Cardiac fibroblast (primary cell): ENCODE measurements at regions not wholly inside any gene's neighbourhood (a gene's known extent, or its start where the extent isn't known, plus 50 kb on each side); places are given as distances from the start of the nearest gene placed in this dataset.
"Not testable (repeated sequence)": the region's sequence is repeated elsewhere in the genome, so short reads cannot be mapped to it uniquely, and the experiment has no call there.

Experiments used
- DNase-seq, 2 donors: peaks; one replicate each; pipeline versions ENCODE4 v3.0.0 to v3.0.0-alpha.2; 2010; ENCODE audit warnings: low read depth in 2 of 2
- H3K4me3 ChIP-seq, 2 donors: replicated peaks in 1 of 2; 1 replicate in 1 of 2; 2 replicates in 1 of 2; pipeline ENCODE4 v1.5.1; 2011; ENCODE audit warnings: low read depth in 2 of 2, low read length in 2 of 2, mild to moderate bottlenecking in 2 of 2, moderate library complexity in 1 of 2
- TF ChIP-seq, protein P1 (sequence below): IDR thresholded peaks from one replicate; pipeline ENCODE4 v1.5.1; 2011; ENCODE audit warnings: low read depth, mild to moderate bottlenecking, low read length, inconsistent platforms

DNA sequence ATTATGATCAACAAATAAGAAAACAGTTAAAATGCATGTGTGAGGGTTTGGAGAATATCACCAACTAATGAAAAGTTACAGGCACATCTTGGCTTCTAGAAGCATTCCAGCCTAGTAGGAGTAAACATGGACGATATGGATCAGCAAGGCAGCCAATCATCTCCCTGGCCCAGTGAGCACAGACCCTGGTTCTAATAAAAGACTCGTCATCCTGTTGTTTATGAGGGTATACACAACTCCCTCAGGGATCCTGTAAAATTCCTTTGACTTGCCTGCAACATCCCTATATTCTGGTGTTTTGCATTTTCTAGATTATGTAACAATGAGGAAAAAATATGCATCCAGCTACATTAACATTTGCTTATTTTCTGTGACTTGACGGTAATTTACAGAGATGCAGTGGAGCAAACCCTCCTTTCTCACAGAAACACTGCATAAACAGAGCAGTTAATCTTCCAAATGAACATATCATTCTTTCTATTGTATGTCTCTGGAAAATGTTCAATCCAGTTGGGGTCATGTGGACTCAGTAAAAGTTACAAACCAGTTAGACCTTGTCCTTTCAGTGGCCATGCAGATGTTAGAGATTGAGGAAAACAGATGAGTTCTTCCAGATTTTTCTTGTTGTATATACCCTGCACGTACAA lies 88.9 kb upstream of the NDP start:
- H3K4me3 ChIP-seq = no peak overlapping the region
- TF ChIP-seq, protein P1, sequence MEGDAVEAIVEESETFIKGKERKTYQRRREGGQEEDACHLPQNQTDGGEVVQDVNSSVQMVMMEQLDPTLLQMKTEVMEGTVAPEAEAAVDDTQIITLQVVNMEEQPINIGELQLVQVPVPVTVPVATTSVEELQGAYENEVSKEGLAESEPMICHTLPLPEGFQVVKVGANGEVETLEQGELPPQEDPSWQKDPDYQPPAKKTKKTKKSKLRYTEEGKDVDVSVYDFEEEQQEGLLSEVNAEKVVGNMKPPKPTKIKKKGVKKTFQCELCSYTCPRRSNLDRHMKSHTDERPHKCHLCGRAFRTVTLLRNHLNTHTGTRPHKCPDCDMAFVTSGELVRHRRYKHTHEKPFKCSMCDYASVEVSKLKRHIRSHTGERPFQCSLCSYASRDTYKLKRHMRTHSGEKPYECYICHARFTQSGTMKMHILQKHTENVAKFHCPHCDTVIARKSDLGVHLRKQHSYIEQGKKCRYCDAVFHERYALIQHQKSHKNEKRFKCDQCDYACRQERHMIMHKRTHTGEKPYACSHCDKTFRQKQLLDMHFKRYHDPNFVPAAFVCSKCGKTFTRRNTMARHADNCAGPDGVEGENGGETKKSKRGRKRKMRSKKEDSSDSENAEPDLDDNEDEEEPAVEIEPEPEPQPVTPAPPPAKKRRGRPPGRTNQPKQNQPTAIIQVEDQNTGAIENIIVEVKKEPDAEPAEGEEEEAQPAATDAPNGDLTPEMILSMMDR = no peak
- DNase-seq = no peak

DNA sequence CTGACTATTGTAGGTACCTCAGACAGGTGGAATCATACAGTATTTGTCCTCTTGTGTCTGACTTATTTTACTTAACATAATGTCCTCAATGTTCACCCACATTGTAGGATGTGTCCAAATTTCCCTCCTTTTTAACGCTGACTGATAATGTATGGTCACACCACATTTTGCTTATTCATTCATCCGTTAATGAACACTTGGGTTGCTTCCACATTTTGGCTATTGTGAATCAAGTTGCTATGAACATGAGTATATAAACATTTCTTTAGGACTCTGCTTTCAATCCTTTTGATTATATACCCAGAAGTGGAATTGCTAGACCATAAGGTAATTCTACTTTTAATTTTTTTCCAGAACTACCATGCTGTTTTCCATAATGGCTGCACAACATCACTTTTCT lies 87.0 kb upstream of the NDP start:
- DNase-seq = no peak
- TF ChIP-seq, protein P1 = no peak
- no peak overlapping the region for H3K4me3 ChIP-seq

DNA sequence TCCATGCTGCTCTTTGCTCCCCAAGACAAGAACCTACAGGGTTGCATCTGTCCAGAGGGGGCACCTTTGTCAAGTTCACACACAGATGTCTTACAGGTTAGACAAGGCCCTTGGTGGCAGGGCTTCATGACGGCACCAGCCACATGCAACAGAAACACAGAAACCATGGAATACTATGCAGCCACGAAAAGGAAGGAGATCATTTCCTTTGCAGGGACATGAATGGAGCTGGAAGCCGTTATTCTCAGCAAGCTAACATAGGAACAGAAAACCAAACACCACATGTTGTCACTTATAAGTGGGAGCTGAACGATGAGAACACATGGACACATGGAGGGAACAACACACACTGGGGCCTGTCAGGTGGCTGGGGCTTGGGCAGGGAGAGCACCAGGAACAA lies 85.1 kb upstream of the NDP start:
- TF ChIP-seq, protein P1 = no peak
- no peak for DNase-seq
- H3K4me3 ChIP-seq = no peak overlapping the region

DNA sequence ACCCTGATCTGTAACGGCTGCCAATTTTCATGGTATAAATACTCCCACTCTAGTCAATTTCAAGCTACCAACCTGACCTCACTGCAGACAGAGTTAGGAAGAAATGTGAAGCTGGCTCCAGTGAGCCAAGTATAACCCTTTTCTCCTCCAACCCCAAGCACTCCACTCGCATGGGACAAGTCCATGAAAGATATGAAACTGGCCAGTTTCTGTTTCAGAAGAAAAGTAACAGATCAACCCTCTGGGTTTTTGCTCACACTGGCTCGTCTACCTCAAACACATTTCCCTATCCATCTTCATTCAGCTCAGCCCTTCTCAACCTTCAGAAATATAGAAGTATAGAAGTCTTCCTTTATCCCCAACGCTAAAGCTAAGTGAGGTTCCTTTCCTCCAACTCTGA lies 82.4 kb upstream of the NDP start:
- TF ChIP-seq, protein P1 = no peak
- no peak overlapping the region for H3K4me3 ChIP-seq
- no peak for DNase-seq

DNA sequence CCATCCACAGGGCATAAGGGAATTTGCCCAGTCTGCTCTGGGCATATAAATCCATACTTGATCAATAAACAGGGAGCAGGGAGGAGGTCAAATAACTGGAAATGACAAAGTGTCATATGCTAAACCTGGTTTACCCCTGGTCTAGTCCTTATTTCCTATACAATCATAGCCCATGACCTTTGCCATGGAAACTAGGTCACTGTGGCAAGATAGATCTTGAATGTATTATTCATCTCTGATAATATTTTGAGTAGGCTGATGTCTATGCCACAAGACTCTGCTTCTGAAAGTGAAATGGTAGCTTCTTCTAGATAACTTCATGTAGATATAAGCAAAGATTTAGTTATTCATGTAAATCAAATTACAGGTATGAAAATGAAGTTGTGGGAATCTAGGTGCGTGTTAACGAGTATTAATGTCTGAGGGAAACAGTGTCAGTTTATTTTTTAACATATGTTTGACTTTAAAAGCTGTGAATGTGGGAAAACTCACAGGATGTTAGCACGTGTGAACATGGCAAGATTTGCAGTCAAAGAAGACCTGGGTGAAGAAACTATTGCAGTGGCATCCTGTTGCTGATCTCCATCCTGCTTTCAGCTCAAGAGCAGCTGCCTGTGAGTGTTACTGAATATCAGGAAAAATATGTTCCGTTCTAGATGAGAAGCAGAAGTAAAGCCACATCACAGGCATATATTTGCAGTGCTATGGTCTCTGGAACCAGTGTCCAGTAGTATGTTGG lies 81.8 kb upstream of the NDP start:
- no peak for DNase-seq

DNA sequence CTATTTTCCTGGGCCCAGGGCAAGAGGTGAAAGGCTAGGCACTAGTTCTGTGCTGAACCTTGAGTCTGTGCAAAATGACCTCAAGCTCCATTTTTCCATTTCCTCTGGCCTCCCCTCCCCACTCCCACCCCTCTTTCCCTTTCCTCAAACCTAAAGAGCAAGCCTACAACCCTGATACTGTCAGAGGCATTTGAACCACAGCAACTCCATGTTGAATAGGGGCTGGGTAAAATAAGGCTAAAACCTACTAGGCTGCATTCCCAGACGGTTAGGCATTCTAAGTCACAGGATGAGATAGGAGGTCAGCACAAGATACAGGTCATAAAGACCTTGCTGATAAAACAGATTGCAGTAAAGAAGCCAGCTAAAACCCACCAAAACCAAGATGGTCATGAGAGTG lies 71.9 kb upstream of the NDP start:
- not testable (repeated sequence) for DNase-seq, H3K4me3 ChIP-seq

More for the DNA sequence above, 81.8 kb upstream of the NDP start:
- TF ChIP-seq, protein P1 = no peak
- H3K4me3 ChIP-seq = no peak overlapping the region

DNA sequence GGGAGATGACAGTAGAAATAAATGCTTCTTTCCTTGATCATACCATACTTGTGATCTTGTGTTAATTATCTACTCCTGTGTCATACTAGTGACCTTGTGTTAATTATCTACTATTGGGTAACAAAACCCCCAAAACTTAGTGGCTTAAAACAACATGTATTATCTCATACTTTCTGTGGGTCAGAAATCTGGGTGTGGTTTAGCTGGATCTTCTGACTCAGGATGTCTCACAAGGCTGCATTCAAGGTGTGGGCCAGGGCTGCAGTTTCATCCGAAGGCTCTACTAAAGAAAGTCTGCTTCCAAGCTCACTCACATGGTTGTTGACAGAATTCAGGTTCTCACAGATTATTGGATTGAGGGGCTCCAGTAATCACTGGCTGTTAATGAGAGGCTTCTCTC lies 70.3 kb upstream of the NDP start:
- peak in 1 of 2 donors; percentile 14 for DNase-seq
- no peak overlapping the region for H3K4me3 ChIP-seq
- TF ChIP-seq, protein P1 = no peak
